ENCODE measurements at regions not wholly inside any gene's neighbourhood (a gene's known extent, or its start where the extent isn't known, plus 50 kb on each side); places are given as distances from the start of the nearest gene placed in this dataset.

GRCh38 chr16:64122177-64122576 is 999.7 kb downstream of the CDH11 start:
- TF ChIP-seq RB1 (IDR thresholded peaks at IDR 0.05; ENCODE audit: borderline replicate concordance) (no peak), TAF1 (IDR thresholded peaks at IDR 0.05; ENCODE audit: borderline replicate concordance, low read depth, low read length) (no peak), MTA3 (IDR thresholded peaks at IDR 0.05; ENCODE audit: borderline replicate concordance, low read length) (no peak), SMARCA5 (IDR thresholded peaks at IDR 0.05) (no peak), PBX3 (IDR thresholded peaks at IDR 0.05; ENCODE audit: insufficient replicate concordance, low read depth, low read length) (no peak), EGR1 (IDR thresholded peaks at IDR 0.05; ENCODE audit: borderline replicate concordance in 1 of 2, low read depth in 2 of 2, low read length in 2 of 2) (no peak), SIX5 (IDR thresholded peaks at IDR 0.05; ENCODE audit: low read depth, low read length, severe bottlenecking) (no peak), STAT1 (conservative IDR thresholded peaks at IDR 0.05) (no peak), GATAD2B (conservative IDR thresholded peaks at IDR 0.05; ENCODE audit: low read depth) (no peak), ZNF24 (IDR thresholded peaks at IDR 0.05) (no peak), IRF4 (IDR thresholded peaks at IDR 0.05; ENCODE audit: low read depth, low read length) (no peak), HCFC1 (IDR thresholded peaks at IDR 0.05; ENCODE audit: low read length) (no peak), SMAD1 (IDR thresholded peaks at IDR 0.05; ENCODE audit: low read depth, partially characterized antibody) (no peak), SUZ12 (IDR thresholded peaks at IDR 0.05; ENCODE audit: unreplicated experiment) (no peak), ZNF622 (IDR thresholded peaks at IDR 0.05) (no peak), NFXL1 (IDR thresholded peaks at IDR 0.05; ENCODE audit: borderline replicate concordance) (no peak), RUNX3 (IDR thresholded peaks at IDR 0.05; ENCODE audit: low read length) (no peak), MXI1 (IDR thresholded peaks at IDR 0.05; ENCODE audit: low read depth, low read length) (no peak)
- TF ChIP-seq, protein P1, sequence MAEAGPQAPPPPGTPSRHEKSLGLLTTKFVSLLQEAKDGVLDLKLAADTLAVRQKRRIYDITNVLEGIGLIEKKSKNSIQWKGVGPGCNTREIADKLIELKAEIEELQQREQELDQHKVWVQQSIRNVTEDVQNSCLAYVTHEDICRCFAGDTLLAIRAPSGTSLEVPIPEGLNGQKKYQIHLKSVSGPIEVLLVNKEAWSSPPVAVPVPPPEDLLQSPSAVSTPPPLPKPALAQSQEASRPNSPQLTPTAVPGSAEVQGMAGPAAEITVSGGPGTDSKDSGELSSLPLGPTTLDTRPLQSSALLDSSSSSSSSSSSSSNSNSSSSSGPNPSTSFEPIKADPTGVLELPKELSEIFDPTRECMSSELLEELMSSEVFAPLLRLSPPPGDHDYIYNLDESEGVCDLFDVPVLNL (IDR thresholded peaks at IDR 0.05; ENCODE audit: low read depth, low read length) = no peak
- CTCF ChIA-PET = no interaction called here

More at GRCh38 chr16:64122177-64122576, 999.7 kb downstream of the CDH11 start:
- no peaks in the 10 kb centered on the region for H3K4me1 ChIP-seq (ENCODE audit: control insufficient read depth, insufficient read depth, low read length)
- no peak overlapping the region for H3K4me3 ChIP-seq
- no peak for DNase-seq (ENCODE audit: low read depth, low spot score)
- no peaks in the 10 kb centered on the region for H4K20me1 ChIP-seq (ENCODE audit: control insufficient read depth, insufficient read depth)
- no peak overlapping the region for H2AFZ ChIP-seq (ENCODE audit: control insufficient read depth, low read depth, low read length)
- no peak for ATAC-seq
- H3K79me2 ChIP-seq (ENCODE audit: control insufficient read depth, insufficient read depth, low read length) = no peaks in the 10 kb centered on the region
- H3K36me3 ChIP-seq (ENCODE audit: control insufficient read depth in 2 of 2, insufficient read depth in 2 of 2, low read length in 1 of 2) = no peaks in the 10 kb centered on the region
- no TSS peak for BruUV-seq (replicated peaks)
- 3% methylated on average over 2 of the region's 2 CpGs for WGBS (ENCODE audit: insufficient coverage, insufficient replicate concordance, low lambda C conversion rate, missing lambda C conversion rate)
- H3K9ac ChIP-seq (ENCODE audit: control insufficient read depth, insufficient read depth, low read length) = no peak overlapping the region
- ChIA-PET RAD21 (ENCODE audit: unreplicated experiment) (no interaction called here), SMC1A (ENCODE audit: uncharacterized antibody, unreplicated experiment) (no interaction called here), POLR2A (no interaction called here)
- no peak for FAIRE-seq
- no peak overlapping the region for H3K4me2 ChIP-seq (ENCODE audit: control insufficient read depth, insufficient read depth)
- no peak overlapping the region for H3K27ac ChIP-seq (ENCODE audit: control insufficient read depth, insufficient read depth)
- intact Hi-C loops (cut with micrococcal nuclease; ENCODE audit: unreplicated experiment) (no loop called here), in situ Hi-C loops (cut with MboI) (no loop called here)
- no peaks in the 10 kb centered on the region for H3K9me3 ChIP-seq (replicated peaks; ENCODE audit: control insufficient read depth, insufficient read depth, low read length)
- H3K27me3 ChIP-seq (replicated peaks in 1 of 2; ENCODE audit: control insufficient read depth in 2 of 2, insufficient read depth in 2 of 2, low read length in 1 of 2) = no peaks in the 10 kb centered on the region
